AG08395 (cell line): ENCODE measurements at regions not wholly inside any gene's neighbourhood (a gene's known extent, or its start where the extent isn't known, plus 50 kb on each side); places are given as distances from the start of the nearest gene placed in this dataset.

Experiments
- DNase-seq: peaks from one replicate; pipeline ENCODE4 v3.0.0; 2012; ENCODE audit warnings: mixed read lengths, low spot score

DNA sequence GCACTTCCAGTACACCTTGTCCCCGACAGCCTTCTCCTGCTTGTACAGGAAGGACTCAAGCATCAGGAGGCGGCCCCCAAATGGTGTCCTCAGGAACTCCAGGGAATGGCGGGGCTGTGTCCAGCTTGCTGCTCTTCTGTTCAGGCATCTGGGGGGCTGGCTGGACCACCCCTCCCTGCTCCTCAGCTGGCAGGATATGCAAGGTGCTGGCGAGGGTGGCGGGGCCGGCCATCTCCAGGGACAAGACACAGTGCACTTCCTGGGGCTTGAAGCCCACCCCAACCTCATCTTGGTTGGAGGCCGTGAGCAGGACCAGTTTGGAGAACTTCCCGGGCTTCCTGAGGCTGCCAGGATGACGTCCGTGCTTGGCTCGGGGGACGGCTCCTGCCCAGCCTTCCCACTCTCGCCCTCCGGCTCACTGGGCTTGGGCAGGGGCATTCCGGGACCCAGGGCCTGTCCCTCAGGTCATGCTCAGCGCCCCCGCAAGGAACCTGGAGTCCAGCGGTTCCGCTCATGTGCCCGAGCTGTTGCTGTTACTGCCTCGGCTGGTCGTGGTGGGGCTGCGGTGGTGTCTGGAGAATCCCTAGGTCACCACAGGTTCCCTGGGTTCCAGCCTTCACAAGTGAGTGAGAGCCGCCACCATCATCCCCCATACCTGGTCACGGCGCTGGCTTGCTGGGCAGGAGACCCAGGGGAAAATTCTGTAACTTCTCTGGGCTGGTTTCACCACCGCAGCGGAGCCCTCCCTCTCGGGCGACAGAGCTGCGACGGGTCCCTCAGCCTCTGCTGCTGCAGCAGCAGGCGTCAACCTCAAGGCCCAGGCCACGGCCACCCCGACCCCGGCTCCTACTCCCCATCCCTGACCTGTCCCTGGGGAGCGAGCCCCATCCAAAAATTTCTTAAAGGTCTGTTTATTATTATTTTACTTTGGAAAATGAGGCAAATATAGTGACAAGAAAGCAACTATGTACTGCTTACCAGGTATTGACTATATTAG is 82.8 kb upstream of the FXR1 start:
- no peak for DNase-seq

DNA sequence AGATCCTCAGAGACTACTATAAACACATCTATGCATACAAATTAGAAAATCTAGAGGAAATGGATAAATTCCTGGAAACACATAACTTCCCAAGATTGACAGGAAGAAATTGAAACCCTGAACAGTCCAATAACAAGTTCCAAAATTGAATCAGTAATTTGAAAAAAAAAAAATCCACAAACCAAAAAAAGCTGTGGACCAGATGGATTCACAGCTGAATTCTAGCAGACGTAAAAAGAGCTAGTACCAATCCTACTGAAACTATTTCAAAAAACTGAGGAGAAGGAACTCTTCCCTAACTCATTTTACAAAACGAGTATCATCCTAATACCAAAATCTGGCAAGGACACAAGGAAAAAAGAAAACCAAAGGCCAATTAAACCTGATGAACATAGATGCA is 77.0 kb upstream of the FXR1 start:
- DNase-seq = no peak

DNA sequence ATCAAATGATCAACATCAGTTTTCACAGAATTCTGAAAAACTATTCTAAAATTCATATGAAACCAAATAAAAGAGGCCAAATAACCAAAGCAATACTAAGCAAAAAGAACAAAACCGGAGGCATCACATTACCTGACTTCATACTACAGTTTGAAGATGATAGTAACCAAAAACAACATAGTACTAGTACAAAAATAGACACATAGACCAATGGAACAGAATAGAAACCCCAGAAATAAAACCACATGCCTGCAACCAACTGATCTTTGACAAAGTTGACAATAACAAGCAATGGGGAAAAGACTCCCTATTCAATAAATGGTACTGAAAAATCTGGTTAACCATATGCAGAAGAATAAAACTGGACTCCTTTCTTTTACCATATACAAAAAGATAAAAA is 75.7 kb upstream of the FXR1 start:
- no peak for DNase-seq

DNA sequence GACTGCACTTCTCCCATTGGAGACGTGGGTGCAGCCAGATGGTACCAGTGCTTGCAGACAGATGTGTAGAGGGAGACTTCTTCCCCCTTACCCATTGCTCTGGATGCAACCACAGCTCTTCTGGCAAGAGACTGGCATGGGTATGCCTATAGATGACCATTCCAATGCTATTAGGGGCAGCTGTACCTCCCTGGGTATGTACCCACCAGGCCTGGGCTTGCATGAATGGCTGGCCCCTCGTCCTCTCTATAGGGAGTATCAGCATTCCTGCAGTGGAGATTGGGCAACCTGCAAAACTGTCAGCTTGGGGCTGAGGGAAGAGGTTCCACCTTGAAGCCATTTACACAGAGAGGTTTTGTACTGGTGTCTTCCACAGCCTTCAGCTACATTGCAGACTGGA is 57.6 kb upstream of the FXR1 start:
- no peak for DNase-seq

DNA sequence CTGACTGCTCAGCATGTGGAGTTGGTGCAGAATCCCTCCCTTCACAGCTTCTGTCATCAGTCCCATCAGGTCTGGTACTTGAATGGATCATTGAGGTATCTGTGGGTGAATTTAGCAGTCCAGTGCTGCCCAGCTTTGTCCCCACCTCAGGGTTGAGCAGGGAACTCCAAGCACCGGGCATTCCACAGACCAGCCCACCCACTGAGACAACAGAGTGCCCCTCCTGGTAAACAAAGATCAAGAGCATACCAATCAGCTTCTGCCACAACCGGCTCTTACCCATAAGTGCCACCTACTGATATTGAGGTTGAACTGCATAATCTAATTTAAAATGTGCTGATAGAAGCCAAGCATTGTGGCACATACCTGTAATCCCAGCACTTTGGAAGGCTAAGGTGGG is 57.1 kb upstream of the FXR1 start:
- DNase-seq = no peak

DNA sequence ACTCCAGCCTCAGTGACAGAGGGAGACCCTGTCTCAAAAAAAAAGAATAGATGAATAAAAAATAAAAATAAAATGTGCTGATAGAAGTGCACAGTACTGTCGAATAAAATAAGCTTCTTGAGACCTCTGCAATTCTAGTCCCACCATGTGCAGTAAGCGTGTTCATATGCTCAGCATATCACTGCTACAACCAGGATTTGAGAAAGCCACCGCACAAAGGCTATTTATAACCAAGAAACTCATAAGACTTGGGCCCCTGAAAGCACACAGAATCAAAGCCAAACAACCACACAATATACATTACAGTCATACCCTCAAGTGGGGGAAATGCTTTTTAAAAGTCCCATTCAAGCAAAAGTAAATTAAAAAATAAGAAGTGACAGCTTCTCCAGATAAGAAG is 56.5 kb upstream of the FXR1 start:
- no peak for DNase-seq

DNA sequence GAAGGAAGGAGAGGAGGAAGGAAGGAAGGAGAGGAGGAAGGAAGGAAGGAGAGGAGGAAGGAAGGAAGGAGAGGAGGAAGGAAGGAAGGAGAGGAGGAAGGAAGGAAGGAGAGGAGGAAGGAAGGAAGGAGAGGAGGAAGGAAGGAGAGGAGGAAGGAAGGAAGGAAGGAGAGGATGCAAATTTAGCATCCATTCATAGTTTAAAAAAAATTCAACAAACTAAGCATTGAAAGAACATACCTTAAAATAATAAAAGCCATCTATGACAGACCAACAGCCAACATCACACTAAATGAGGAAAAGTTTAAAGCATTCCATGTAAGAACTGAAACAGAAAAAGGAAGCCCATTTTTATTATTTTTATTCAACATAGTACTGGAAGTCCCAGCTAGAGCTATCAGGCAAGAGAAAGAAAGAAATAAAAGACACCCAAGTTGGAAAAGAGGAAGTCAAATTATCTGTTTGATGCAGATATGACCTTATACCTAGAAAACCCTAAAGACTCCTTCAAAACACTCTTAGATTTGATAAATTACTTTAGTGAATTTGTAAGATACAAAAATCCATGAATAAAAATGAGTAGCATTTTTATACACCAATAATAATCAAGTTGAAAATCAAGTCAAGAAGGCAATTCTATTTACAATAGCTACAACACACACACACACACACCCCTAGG is 52.2 kb upstream of the FXR1 start:
- DNase-seq = no peak
